ENCODE measurements at regions not wholly inside any gene's neighbourhood (a gene's known extent, or its start where the extent isn't known, plus 50 kb on each side); places are given as distances from the start of the nearest gene placed in this dataset.

GRCh38 chr5:168057905-168058304, 233.5 kb upstream of the WWC1 start:
- DNase-seq (ENCODE audit: low spot score): no peak

- DNase-seq (ENCODE audit: low spot score): no peak
These were observed 232.3 kb upstream of the WWC1 start for GRCh38 chr5:168059131-168059530.

- DNase-seq (ENCODE audit: low spot score): no peak
These were observed 229.2 kb upstream of the WWC1 start for GRCh38 chr5:168062239-168062638.

- DNase-seq (ENCODE audit: low spot score): no peak
These were observed 227.0 kb upstream of the WWC1 start for GRCh38 chr5:168064457-168064856.

GRCh38 chr5:168064933-168065622, 226.4 kb upstream of the WWC1 start:
- DNase-seq (ENCODE audit: low spot score): no peak

- DNase-seq (ENCODE audit: low spot score): no peak
These were observed 224.8 kb upstream of the WWC1 start for GRCh38 chr5:168066536-168067208.

GRCh38 chr5:168070761-168071160, 220.7 kb upstream of the WWC1 start:
- no peak for DNase-seq (ENCODE audit: low spot score)

GRCh38 chr5:168072665-168073064, 218.8 kb upstream of the WWC1 start:
- no peak for DNase-seq (ENCODE audit: low spot score)

GRCh38 chr5:168073311-168073710, 218.1 kb upstream of the WWC1 start:
- no peak for DNase-seq (ENCODE audit: low spot score)

GRCh38 chr5:168073991-168074800, 217.2 kb upstream of the WWC1 start:
- no peak for DNase-seq (ENCODE audit: low spot score)

GRCh38 chr5:168075387-168075786, 216.1 kb upstream of the WWC1 start:
- no peak for DNase-seq (ENCODE audit: low spot score)

- DNase-seq (ENCODE audit: low spot score): no peak
These were observed 214.9 kb upstream of the WWC1 start for GRCh38 chr5:168076561-168076991.

GRCh38 chr5:168085261-168086031, 206.0 kb upstream of the WWC1 start:
- no peak for DNase-seq (ENCODE audit: low spot score)

GRCh38 chr5:168086104-168086610, 205.3 kb upstream of the WWC1 start:
- no peak for DNase-seq (ENCODE audit: low spot score)

GRCh38 chr5:168086746-168087145, 204.7 kb upstream of the WWC1 start:
- DNase-seq (ENCODE audit: low spot score): no peak

- DNase-seq (ENCODE audit: low spot score): no peak
These were observed 202.9 kb upstream of the WWC1 start for GRCh38 chr5:168088410-168089173.

GRCh38 chr5:168089201-168089887, 202.1 kb upstream of the WWC1 start:
- no peak for DNase-seq (ENCODE audit: low spot score)

GRCh38 chr5:168092209-168093185, 198.9 kb upstream of the WWC1 start:
- no peak for DNase-seq (ENCODE audit: low spot score)

GRCh38 chr5:168093200-168093910, 198.1 kb upstream of the WWC1 start:
- no peak for DNase-seq (ENCODE audit: low spot score)

All from CD4-positive, alpha-beta T cell treated with Interleukin-2 at 100 ng/mL for 4 hours (primary cell).